H1 (cell line): ENCODE measurements at regions not wholly inside any gene's neighbourhood (a gene's known extent, or its start where the extent isn't known, plus 50 kb on each side); places are given as distances from the start of the nearest gene placed in this dataset.

Experiments used
- CTCF ChIA-PET: fragments of 300-600 bp; sonication (Branson Sonifier 250); formaldehyde crosslinking; loops from one replicate; lab custom pipeline; 2021; ENCODE audit not compliant: partially characterized antibody; lab: Charles Lee
- POLR2A ChIA-PET: fragments of 300-600 bp; sonication (Branson Sonifier 250); formaldehyde crosslinking; loops from one replicate; lab custom pipeline; 2021; ENCODE audit warnings: inconsistent platforms; ENCODE audit not compliant: partially characterized antibody; lab: Charles Lee
- DNase-seq, 2 experiments: peaks; one replicate each; pipeline versions ENCODE4 v3.0.0 to v3.0.0-alpha.2; 2010 to 2022; ENCODE audit warnings: low spot score in 2 of 2, low read depth in 1 of 2, mixed read lengths in 1 of 2
- FAIRE-seq: peaks from 2 replicates; lab custom pipeline; 2011; peaks lifted over from hg19 to GRCh38; lab: Jason Lieb, UNC
- H2AFZ ChIP-seq: 2 replicates; pipeline ENCODE4 v1.8.1; 2012; ENCODE audit warnings: low read length, inconsistent platforms
- H2AK5ac ChIP-seq: 2 replicates; pipeline ENCODE4 v1.6.1; 2013; ENCODE audit warnings: low read depth, low read length
- H2BK120ac ChIP-seq: replicated peaks from 2 replicates; pipeline ENCODE3; 2013; ENCODE audit warnings: low read depth, low read length, inconsistent platforms
- H2BK12ac ChIP-seq: 2 replicates; pipeline ENCODE4 v1.6.1; 2013; ENCODE audit warnings: low read depth, low read length
- H2BK15ac ChIP-seq: 2 replicates; pipeline ENCODE4 v1.6.1; 2013; ENCODE audit warnings: low read length
- H2BK20ac ChIP-seq: 2 replicates; pipeline ENCODE4 v1.6.1; 2013; ENCODE audit warnings: low read length
- H2BK5ac ChIP-seq: 2 replicates; pipeline ENCODE4 v1.6.1; 2013; ENCODE audit warnings: low read depth, low read length
- H3K14ac ChIP-seq: 2 replicates; pipeline ENCODE4 v1.6.1; 2013; ENCODE audit warnings: inconsistent platforms; ENCODE audit not compliant: insufficient read length
- H3K18ac ChIP-seq: 2 replicates; pipeline ENCODE4 v1.6.1; 2013; ENCODE audit warnings: low read length; ENCODE audit errors: extremely low read depth
- H3K23ac ChIP-seq: 2 replicates; pipeline ENCODE4 v1.6.1; 2013; ENCODE audit warnings: inconsistent platforms; ENCODE audit not compliant: insufficient read length
- H3K23me2 ChIP-seq: 2 replicates; pipeline ENCODE4 v1.6.1; 2013; ENCODE audit warnings: low read depth, low read length
- H3K27ac ChIP-seq: 2 replicates; pipeline ENCODE4 v1.6.1; 2011; ENCODE audit warnings: low read depth, low read length, inconsistent platforms
- H3K27me3 ChIP-seq, 4 experiments: replicated peaks in 1 of 4; 1 replicate in 1 of 4; 2 replicates in 3 of 4; pipeline versions ENCODE4 v1.6.1 to v1.8.1; 2011 to 2013; ENCODE audit warnings: low read length in 3 of 4, mild to moderate bottlenecking in 3 of 4, inconsistent platforms in 2 of 4, mixed read lengths in 2 of 4, moderate library complexity in 1 of 4; ENCODE audit not compliant: control insufficient read depth in 3 of 4, insufficient read depth in 3 of 4; ENCODE audit errors: extremely low read depth in 1 of 4
- H3K36me3 ChIP-seq, 4 experiments: 2 replicates each; pipeline versions ENCODE4 v1.6.1 to v1.8.1; 2011 to 2013; ENCODE audit warnings: mild to moderate bottlenecking in 4 of 4, low read length in 3 of 4, moderate library complexity in 2 of 4, control low read depth in 1 of 4, inconsistent platforms in 1 of 4; ENCODE audit not compliant: insufficient read depth in 4 of 4, control insufficient read depth in 2 of 4
- H3K4ac ChIP-seq: replicated peaks from 2 replicates; pipeline ENCODE3; 2013; ENCODE audit warnings: low read length, low read depth, mixed read lengths, inconsistent platforms; ENCODE audit not compliant: insufficient read length
- H3K4me1 ChIP-seq, 4 experiments: replicated peaks in 1 of 4; 1 replicate in 1 of 4; 2 replicates in 3 of 4; pipeline versions ENCODE4 v1.6.1 to v1.8.1; 2011 to 2013; ENCODE audit warnings: low read length in 3 of 4, inconsistent platforms in 2 of 4, mixed read lengths in 1 of 4; ENCODE audit not compliant: insufficient read depth in 4 of 4, control insufficient read depth in 3 of 4
- H3K4me2 ChIP-seq, 2 experiments: 2 replicates each; pipeline versions ENCODE4 v1.6.1 to v1.8.1; 2011 to 2013; ENCODE audit warnings: low read depth in 2 of 2, low read length in 2 of 2, control low read depth in 1 of 2, inconsistent platforms in 1 of 2, mild to moderate bottlenecking in 1 of 2; ENCODE audit not compliant: insufficient read depth in 1 of 2
- H3K4me3 ChIP-seq, 4 experiments: fragments of 200-600, 300-600 bp in 1 of 4; sonication (generic), shearing (Covaris generic), sonication (Bioruptor Twin) in 1 of 4; 2 replicates each; pipeline versions ENCODE4 v1.5.1 to v1.8.1; 2011 to 2016; ENCODE audit warnings: low read length in 4 of 4, low read depth in 3 of 4, control low read depth in 2 of 4, inconsistent platforms in 2 of 4, mild to moderate bottlenecking in 2 of 4, mixed read lengths in 1 of 4, moderate library complexity in 1 of 4; ENCODE audit not compliant: insufficient read depth in 2 of 4; ENCODE audit errors: extremely low read depth in 1 of 4
- H3K56ac ChIP-seq: replicated peaks from 2 replicates; pipeline ENCODE3; 2013; ENCODE audit warnings: low read depth, mild to moderate bottlenecking, mixed read lengths, low read length, inconsistent platforms; ENCODE audit not compliant: insufficient read length
- H3K79me1 ChIP-seq: 2 replicates; pipeline ENCODE4 v1.6.1; 2013; ENCODE audit warnings: low read depth, low read length, control low read depth
- H3K79me2 ChIP-seq, 2 experiments: 2 replicates each; pipeline versions ENCODE4 v1.6.1 to v1.8.1; 2012 to 2013; ENCODE audit warnings: low read length in 2 of 2, mild to moderate bottlenecking in 2 of 2, inconsistent platforms in 1 of 2; ENCODE audit not compliant: insufficient read depth in 2 of 2, control insufficient read depth in 1 of 2
- H3K9ac ChIP-seq, 4 experiments: replicated peaks in 1 of 4; 1 replicate in 1 of 4; 2 replicates in 3 of 4; pipeline versions ENCODE4 v1.6.1 to v1.8.1; 2011 to 2013; ENCODE audit warnings: low read depth in 3 of 4, low read length in 3 of 4, control low read depth in 2 of 4, mild to moderate bottlenecking in 2 of 4, moderate library complexity in 2 of 4, inconsistent platforms in 1 of 4; ENCODE audit errors: extremely low read depth in 1 of 4
- H3K9me3 ChIP-seq, 2 experiments: 2 replicates each; pipeline versions ENCODE4 v1.6.1 to v1.8.1; 2012 to 2013; ENCODE audit warnings: mild to moderate bottlenecking in 2 of 2, moderate library complexity in 2 of 2, control low read depth in 1 of 2, inconsistent platforms in 1 of 2, low read depth in 1 of 2, low read length in 1 of 2, mixed read lengths in 1 of 2; ENCODE audit not compliant: insufficient read depth in 2 of 2
- H4K20me1 ChIP-seq, 2 experiments: replicated peaks in 1 of 2; 2 replicates each; pipeline versions ENCODE3 to v1.8.1; 2011 to 2013; ENCODE audit warnings: inconsistent platforms in 2 of 2, low read length in 2 of 2, mild to moderate bottlenecking in 1 of 2; ENCODE audit not compliant: insufficient read depth in 2 of 2, control insufficient read depth in 1 of 2
- H4K5ac ChIP-seq: 2 replicates; pipeline ENCODE4 v1.6.1; 2013; ENCODE audit warnings: low read length, low read depth, mixed read lengths, inconsistent platforms; ENCODE audit not compliant: insufficient read length
- H4K8ac ChIP-seq: 2 replicates; pipeline ENCODE4 v1.8.0; 2013; ENCODE audit warnings: mild to moderate bottlenecking, moderate library complexity, low read length, inconsistent platforms; ENCODE audit not compliant: insufficient read depth; ENCODE audit errors: extremely low read depth
- H4K91ac ChIP-seq: replicated peaks from 2 replicates; pipeline ENCODE3; 2013; ENCODE audit warnings: low read length, mixed read lengths, inconsistent platforms; ENCODE audit not compliant: insufficient read length
- ASH2L ChIP-seq: fragments of 200-600, 300-600 bp; sonication (generic); IDR thresholded peaks from one replicate; pipeline ENCODE4 v1.7.1; 2017; ENCODE audit warnings: low read length
- FOSL1 ChIP-seq: IDR thresholded peaks from 2 replicates; pipeline ENCODE4 v1.6.1; 2011; ENCODE audit warnings: mild to moderate bottlenecking, low read depth, low read length, moderate library complexity; ENCODE audit not compliant: insufficient read depth
- MAX ChIP-seq: IDR thresholded peaks from 2 replicates; pipeline ENCODE4 v1.6.1; 2012; ENCODE audit warnings: inconsistent platforms
- SP4 ChIP-seq: IDR thresholded peaks from 2 replicates; pipeline ENCODE4 v1.6.1; 2012; ENCODE audit warnings: low read length, inconsistent platforms
- YY1 ChIP-seq: IDR thresholded peaks from 2 replicates; pipeline ENCODE4 v1.6.1; 2011; ENCODE audit warnings: low read depth, mild to moderate bottlenecking, low read length
- WGBS, 2 experiments: shearing (Covaris generic) in 1 of 2; methylation state at CpG; one replicate each; pipeline versions ENCODE4 v1.1.6 to v1.1.7; 2013 to 2015; ENCODE audit warnings: low lambda C conversion rate in 2 of 2, mixed read lengths in 2 of 2, inconsistent platforms in 1 of 2, low coverage in 1 of 2, missing lambda C conversion rate in 1 of 2; ENCODE audit not compliant: insufficient replicate concordance in 2 of 2, insufficient coverage in 1 of 2, insufficient read length in 1 of 2; ENCODE audit errors: extremely low coverage in 1 of 2, missing lambda C conversion rate in 1 of 2; 5-methylcytosine and 5-hydroxymethylcytosine counted together

- no peaks in the 10 kb centered on the region for H3K79me2 ChIP-seq
- no peak overlapping the region for H3K27ac ChIP-seq
- TF ChIP-seq MAX (no peak), FOSL1 (no peak), YY1 (no peak), ASH2L (no peak), SP4 (no peak)
- no peak overlapping the region for H2BK15ac ChIP-seq
- no peak overlapping the region for H2BK120ac ChIP-seq
- no peaks in the 10 kb centered on the region; a peak in 1 of 4 replicates for H3K9me3 ChIP-seq
- no peaks in the 10 kb centered on the region for H3K27me3 ChIP-seq
- no peak overlapping the region for H3K23ac ChIP-seq
- peak; percentile 55 for FAIRE-seq
- H3K4me3 ChIP-seq, result peak overlapping the region in 1 of 4 experiments; percentile 19; a peak in 1 of 8 replicates
- no peak overlapping the region for H2BK12ac ChIP-seq
- CTCF ChIA-PET, result interaction anchor here (0.6 to 1.1 kb wide), 3 partner anchors 24 to 936 kb away, joined by 3 read pairs; no protein-coding TSS in a partner anchor
- H4K91ac ChIP-seq, result no peak overlapping the region
- H3K23me2 ChIP-seq, result no peaks in the 10 kb centered on the region
- H4K8ac ChIP-seq, result no peak overlapping the region
- no peak overlapping the region for H3K18ac ChIP-seq
- no peak overlapping the region for H3K14ac ChIP-seq
- H4K20me1 ChIP-seq, result no peaks in the 10 kb centered on the region
- H3K4me1 ChIP-seq, result no peaks in the 10 kb centered on the region; a peak in 1 of 7 replicates
- POLR2A ChIA-PET, result no interaction called here
- H4K5ac ChIP-seq, result no peak overlapping the region
- no peak overlapping the region for H2AFZ ChIP-seq
- H3K36me3 ChIP-seq, result no peaks in the 10 kb centered on the region
- 76% methylated on average over 3 of the region's 3 CpGs; no CpG with 5 or more reads in 1 of the 2 experiments for WGBS, 2 experiments
- no peak overlapping the region for H3K56ac ChIP-seq
- H3K4me2 ChIP-seq, result peak overlapping the region in 1 of 2 experiments; percentile 2; a peak in 1 of 4 replicates
- no peak overlapping the region for H3K9ac ChIP-seq
- H2BK5ac ChIP-seq, result no peak overlapping the region
- DNase-seq, result no peak
- no peak overlapping the region for H3K4ac ChIP-seq
- no peak overlapping the region for H2AK5ac ChIP-seq
- no peak overlapping the region for H2BK20ac ChIP-seq
- no peaks in the 10 kb centered on the region for H3K79me1 ChIP-seq
Observed at GRCh38 chr5:26727916-26728315, 310.5 kb downstream of the CDH9 start.
